Adrenal gland (tissue), 9 donors: ENCODE measurements at regions not wholly inside any gene's neighbourhood (a gene's known extent, or its start where the extent isn't known, plus 50 kb on each side); places are given as distances from the start of the nearest gene placed in this dataset.

ENCODE experiments used
- DNase-seq, 7 donors: peaks; one replicate each; pipeline ENCODE4 v3.0.0-alpha.2; 2019 to 2020
- H3K27ac ChIP-seq, 5 donors: fragments of 200-600 bp; sonication (generic) in 4 of 5; 1 replicate in 3 of 5; 2 replicates in 2 of 5; pipeline versions ENCODE4 v1.5.1 to v1.8.0; 2016 to 2020; ENCODE audit warnings: mild to moderate bottlenecking in 1 of 5
- H3K27me3 ChIP-seq: fragments of 200-600 bp; 2 replicates; pipeline ENCODE4 v1.8.0; 2021
- H3K36me3 ChIP-seq, 2 donors: fragments of 200-600 bp; replicated peaks in 1 of 2; 1 replicate in 1 of 2; 2 replicates in 1 of 2; pipeline versions ENCODE4 v1.5.1 to v1.8.0; 2018 to 2022
- H3K4me1 ChIP-seq, 2 donors: fragments of 200-600 bp; replicated peaks in 1 of 2; 1 replicate in 1 of 2; 2 replicates in 1 of 2; pipeline versions ENCODE4 v1.5.1 to v1.8.0; 2018 to 2021
- H3K4me3 ChIP-seq, 4 donors: fragments of 200-600 bp; sonication (generic) in 3 of 4; one replicate each; pipeline ENCODE4 v1.5.1; 2016 to 2018
- H3K9me3 ChIP-seq, 3 donors: fragments of 200-600 bp; sonication (generic) in 1 of 3; replicated peaks in 1 of 3; 1 replicate in 2 of 3; 2 replicates in 1 of 3; pipeline versions ENCODE4 v1.5.1 to v1.8.0; 2016 to 2021
- CTCF ChIP-seq, 6 experiments: fragments of 450-650 bp in 4 of 6; fragments of 200-600 bp in 2 of 6; sonication (generic) in 1 of 6; IDR thresholded peaks; 1 replicate in 5 of 6; 2 replicates in 1 of 6; pipeline versions ENCODE4 v1.5.1 to v1.8.0; 2016 to 2021; ENCODE audit warnings: antibody characterized with exemption in 6 of 6, mild to moderate bottlenecking in 2 of 6, moderate library complexity in 1 of 6
- POLR2A ChIP-seq, 2 donors: fragments of 450-650 bp; IDR thresholded peaks; one replicate each; pipeline ENCODE4 v1.6.1; 2017; ENCODE audit warnings: antibody characterized with exemption in 2 of 2, mild to moderate bottlenecking in 2 of 2, moderate library complexity in 1 of 2
- WGBS, 4 donors: extraction: QIAGEN DNeasy Blood & Tissue Kit in 2 of 4; methylation state at CpG; one replicate each; pipeline versions ENCODE4 v1.1.5 to v1.1.7; 2013 to 2017; 5-methylcytosine and 5-hydroxymethylcytosine counted together
- intact Hi-C, 2 donors: fragments of 100-400 bp; cut with DNase I; formaldehyde crosslinking; loops; one replicate each; pipeline versions ENCODE4 v1.14.1 to v1.15.0; 2022 to 2023
- donor health status: healthy with polysubstance abuse.
- donor health status: Bipolar disorder and iron deficiency.
- donor health status: DM: yes; HTN: yes; CAD: no.
- donor health status: DM: no; HTN: no; CAD: no.
- donor health status: DM: no; HTN: no; CAD: no.

DNA sequence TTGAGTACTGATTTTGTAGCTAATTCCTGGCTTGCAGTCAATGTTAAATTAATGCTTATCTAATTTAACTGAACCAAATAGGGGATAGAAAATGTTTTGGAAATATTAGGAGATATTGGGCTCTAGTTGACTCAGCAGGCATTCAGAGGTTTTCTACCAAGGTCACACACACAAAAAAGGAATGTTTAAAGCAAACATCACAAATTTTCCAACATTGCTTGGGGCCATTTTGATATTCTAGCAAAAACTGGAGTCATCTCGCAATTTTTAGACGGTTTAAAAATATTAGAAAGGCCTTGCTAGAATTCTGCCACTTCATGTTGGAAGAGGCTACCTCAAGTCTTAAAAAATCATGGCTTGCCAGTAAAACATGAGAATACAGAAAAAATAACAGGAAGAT is 2082.1 kb upstream of the RAG2 start:
- no peak for DNase-seq
- no peaks in the 10 kb centered on the region for H3K36me3 ChIP-seq
- intact Hi-C loops: no loop called here
- 56 to 77% (median 70%) methylated on average over 2 of the region's 2 CpGs for WGBS, 4 donors
- H3K27me3 ChIP-seq: no peaks in the 10 kb centered on the region
- H3K4me1 ChIP-seq: peaks cover 0 to 3% of the 10 kb centered on the region in 2 donors
- H3K27ac ChIP-seq: no peak overlapping the region
- no peak overlapping the region for H3K4me3 ChIP-seq
- TF ChIP-seq POLR2A (IDR thresholded peaks at IDR 0.05) (no peak), CTCF (IDR thresholded peaks at IDR 0.05) (no peak)
- no peaks in the 10 kb centered on the region for H3K9me3 ChIP-seq

DNA sequence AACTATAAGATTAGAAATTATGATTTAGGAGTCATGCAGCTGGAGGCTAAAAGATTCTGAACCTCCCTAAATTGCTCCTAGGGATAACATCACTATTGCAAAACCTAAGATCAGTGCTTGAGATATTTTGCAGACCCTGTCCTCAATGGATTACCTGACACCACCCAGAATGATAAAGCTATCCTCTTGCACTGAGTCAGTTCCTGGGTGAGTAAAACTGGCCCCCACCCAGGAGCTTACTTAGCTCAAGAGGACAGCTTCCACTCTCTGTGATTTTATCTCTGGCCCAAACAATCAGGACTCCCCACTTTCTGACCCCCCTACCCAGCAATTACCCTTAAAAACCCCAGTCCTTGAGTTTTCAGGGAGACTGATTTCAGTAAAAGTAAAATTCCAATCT is 2074.4 kb upstream of the RAG2 start:
- Histone ChIP-seq H3K4me3 (no peak overlapping the region), H3K9me3 (no peaks in the 10 kb centered on the region), H3K36me3 (no peaks in the 10 kb centered on the region), H3K27ac (no peak overlapping the region), H3K27me3 (no peaks in the 10 kb centered on the region), H3K4me1 (no peaks in the 10 kb centered on the region)
- intact Hi-C loops: no loop called here
- TF ChIP-seq CTCF (IDR thresholded peaks at IDR 0.05) (no peak), POLR2A (IDR thresholded peaks at IDR 0.05) (no peak)
- DNase-seq: no peak

DNA sequence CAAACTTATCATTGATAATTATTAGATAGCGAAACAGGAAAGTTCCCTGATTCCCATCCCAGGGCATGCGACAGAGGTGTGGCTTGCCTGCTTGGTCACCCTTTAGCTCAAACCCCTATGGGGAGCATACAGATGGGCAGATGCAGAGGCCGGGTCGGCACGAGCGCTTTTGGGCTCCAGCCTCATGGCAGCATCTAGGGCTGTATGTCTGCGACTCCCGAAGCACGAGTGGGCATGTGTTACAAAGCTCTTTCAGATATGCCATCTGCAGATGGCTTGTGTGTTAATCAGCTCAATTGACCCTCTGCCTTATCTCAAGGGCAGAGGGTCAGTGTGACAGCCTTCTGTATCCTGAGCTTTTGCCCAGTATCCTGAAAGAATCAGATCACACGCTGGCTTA is 2069.3 kb upstream of the RAG2 start:
- no peak for TF ChIP-seq POLR2A (IDR thresholded peaks at IDR 0.05)
- Histone ChIP-seq H3K4me1 (no peaks in the 10 kb centered on the region), H3K27ac (no peak overlapping the region), H3K9me3 (no peaks in the 10 kb centered on the region), H3K36me3 (no peaks in the 10 kb centered on the region), H3K27me3 (no peaks in the 10 kb centered on the region), H3K4me3 (no peak overlapping the region)
- intact Hi-C loops: no loop called here
- DNase-seq: no peak
- WGBS, 4 donors: 91 to 95% (median 93%) methylated on average over 10 of the region's 10 CpGs

DNA sequence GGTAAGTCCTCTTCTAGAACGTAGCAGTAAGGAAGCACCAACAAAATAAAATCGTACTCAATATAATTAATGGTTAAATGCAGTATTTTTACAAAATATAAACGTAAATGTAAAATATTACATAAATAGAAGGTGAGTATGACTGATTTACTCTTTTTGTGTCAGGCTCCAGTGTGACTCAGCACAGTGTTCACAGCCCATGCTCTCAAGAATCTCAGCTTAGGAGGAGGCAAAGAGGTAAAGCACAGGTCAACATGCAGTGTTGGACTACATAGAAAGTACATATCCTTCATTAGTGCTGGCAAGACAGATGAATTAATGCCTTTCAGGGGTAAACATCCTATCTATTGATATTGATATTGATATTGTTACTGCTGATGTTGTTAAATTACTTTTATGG is 2050.6 kb upstream of the RAG2 start:
- intact Hi-C loops: no loop called here
- no peak overlapping the region for H3K27ac ChIP-seq
- no peaks in the 10 kb centered on the region for H3K36me3 ChIP-seq
- TF ChIP-seq POLR2A (IDR thresholded peaks at IDR 0.05): no peak
- TF ChIP-seq CTCF (IDR thresholded peaks at IDR 0.05): no peak
- WGBS, 4 donors: 52 to 57% (median 54%) methylated on average over 3 of the region's 3 CpGs
- no peaks in the 10 kb centered on the region for H3K4me1 ChIP-seq
- no peaks in the 10 kb centered on the region for H3K9me3 ChIP-seq
- no peaks in the 10 kb centered on the region for H3K27me3 ChIP-seq
- no peak overlapping the region for H3K4me3 ChIP-seq
- no peak for DNase-seq

DNA sequence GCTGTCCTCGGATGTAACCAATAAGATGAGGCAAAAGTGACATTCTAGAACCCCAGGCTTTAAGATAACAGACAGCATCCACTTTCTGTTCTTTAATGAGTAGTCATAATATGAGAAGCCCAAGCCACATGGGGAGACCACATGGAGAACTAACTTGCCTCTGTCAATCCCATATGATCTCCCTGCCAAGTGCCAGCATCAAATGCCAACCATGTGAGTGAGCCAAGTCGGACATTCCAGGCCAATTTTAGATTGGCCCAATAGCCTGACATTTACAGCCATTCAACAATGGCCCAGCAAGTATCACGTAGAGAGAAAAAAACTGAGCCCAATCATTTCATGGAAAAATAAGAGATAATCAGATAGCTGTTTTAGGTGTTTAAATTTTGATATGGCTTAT is 2048.3 kb upstream of the RAG2 start:
- Histone ChIP-seq H3K4me1 (no peaks in the 10 kb centered on the region), H3K27me3 (no peaks in the 10 kb centered on the region), H3K9me3 (no peaks in the 10 kb centered on the region), H3K4me3 (no peak overlapping the region), H3K36me3 (no peaks in the 10 kb centered on the region), H3K27ac (no peak overlapping the region)
- DNase-seq: no peak
- 69 to 81% (median 77%) methylated on average over 3 of the region's 3 CpGs for WGBS, 4 donors
- intact Hi-C loops: no loop called here
- no peak for TF ChIP-seq CTCF (IDR thresholded peaks at IDR 0.05)
- no peak for TF ChIP-seq POLR2A (IDR thresholded peaks at IDR 0.05)
